GM23338 (cell line): ENCODE measurements at regions not wholly inside any gene's neighbourhood (a gene's known extent, or its start where the extent isn't known, plus 50 kb on each side); places are given as distances from the start of the nearest gene placed in this dataset.

Source experiments
- ATAC-seq: fragments of 200-7000 bp; cut with Tn5 transposase; 3 replicates; pipeline ENCODE4 v1.9.1; 2020
- DNase-seq: peaks from one replicate; pipeline ENCODE4 v3.0.0-alpha.2; 2015; ENCODE audit warnings: low spot score
- H2AFZ ChIP-seq: fragments of 200-600 bp; sonication (generic); 2 replicates; pipeline ENCODE4 v1.8.0; 2016; ENCODE audit warnings: antibody characterized with exemption, mild to moderate bottlenecking, moderate library complexity
- H3F3A ChIP-seq: fragments of 200-600 bp; sonication (generic); replicated peaks from 2 replicates; pipeline ENCODE4 v1.8.0; 2017; ENCODE audit warnings: antibody characterized with exemption, mixed run types, low read depth
- H3K27ac ChIP-seq: fragments of 200-600 bp; sonication (generic); 2 replicates; pipeline ENCODE4 v1.6.1; 2016; ENCODE audit warnings: low read depth
- H3K27me3 ChIP-seq: fragments of 200-600 bp; sonication (generic); 2 replicates; pipeline ENCODE4 v1.8.0; 2016; ENCODE audit warnings: mild to moderate bottlenecking, mixed run types, moderate library complexity; ENCODE audit not compliant: insufficient read depth
- H3K36me3 ChIP-seq: fragments of 200-600 bp; sonication (generic); 2 replicates; pipeline ENCODE4 v1.8.0; 2016; ENCODE audit warnings: mild to moderate bottlenecking; ENCODE audit not compliant: insufficient read depth
- H3K4me1 ChIP-seq: fragments of 200-600 bp; sonication (generic); 2 replicates; pipeline ENCODE4 v1.8.0; 2016; ENCODE audit warnings: mild to moderate bottlenecking, moderate library complexity; ENCODE audit not compliant: insufficient read depth
- H3K4me2 ChIP-seq: fragments of 200-600 bp; sonication (generic); 2 replicates; pipeline ENCODE4 v1.7.1; 2017; ENCODE audit warnings: mixed run types
- H3K4me3 ChIP-seq: fragments of 200-600 bp; sonication (generic); 2 replicates; pipeline ENCODE4 v1.6.1; 2016; ENCODE audit warnings: mixed run types
- H3K79me2 ChIP-seq: fragments of 200-600 bp; sonication (generic); replicated peaks from 2 replicates; pipeline ENCODE4 v1.8.0; 2017; ENCODE audit warnings: mild to moderate bottlenecking; ENCODE audit not compliant: insufficient read depth
- H3K9me2 ChIP-seq: fragments of 200-600 bp; sonication (generic); 2 replicates; pipeline ENCODE4 v1.8.0; 2017; ENCODE audit not compliant: insufficient read depth
- H4K20me1 ChIP-seq: fragments of 200-600 bp; sonication (generic); replicated peaks from 2 replicates; pipeline ENCODE4 v1.8.0; 2017; ENCODE audit warnings: mild to moderate bottlenecking; ENCODE audit not compliant: insufficient read depth
- H3K27ac Mint-ChIP-seq: 2 replicates; pipeline ENCODE4 v1.8.0; 2020; ENCODE audit warnings: inconsistent platforms, mild to moderate bottlenecking, moderate library complexity, mixed read lengths
- H3K27me3 Mint-ChIP-seq: 3 replicates; pipeline ENCODE4 v1.8.0; 2022; ENCODE audit warnings: low read depth, mild to moderate bottlenecking, moderate library complexity, mixed read lengths, inconsistent platforms; ENCODE audit not compliant: insufficient read depth, poor library complexity
- H3K36me3 Mint-ChIP-seq: 3 replicates; pipeline ENCODE4 v1.8.0; 2021; ENCODE audit warnings: low read depth, mild to moderate bottlenecking, inconsistent platforms, moderate library complexity, mixed read lengths
- H3K4me1 Mint-ChIP-seq: 3 replicates; pipeline ENCODE4 v1.8.0; 2020; ENCODE audit warnings: mild to moderate bottlenecking, inconsistent platforms, mixed read lengths
- H3K4me3 Mint-ChIP-seq: 3 replicates; pipeline ENCODE4 v1.8.0; 2021; ENCODE audit warnings: moderate library complexity, mild to moderate bottlenecking, inconsistent platforms, mixed read lengths
- H3K9me3 Mint-ChIP-seq: 3 replicates; pipeline ENCODE4 v1.8.0; 2020; ENCODE audit warnings: moderate library complexity, mild to moderate bottlenecking, inconsistent platforms, mixed read lengths
- CREB1 ChIP-seq: fragments of 250-450 bp; sonication (Bioruptor Pico); IDR thresholded peaks from 2 replicates; pipeline ENCODE4 v1.5.0; 2020; ENCODE audit warnings: low read depth, mild to moderate bottlenecking, moderate library complexity
- JUNB ChIP-seq: IDR thresholded peaks from one replicate; pipeline ENCODE4 v1.6.1; 2016; ENCODE audit warnings: antibody characterized with exemption; ENCODE audit not compliant: unreplicated experiment
- NANOG ChIP-seq: IDR thresholded peaks from 2 replicates; pipeline ENCODE4 v1.6.1; 2016; ENCODE audit warnings: antibody characterized with exemption, borderline replicate concordance
- POLR2AphosphoS5 ChIP-seq: IDR thresholded peaks from 2 replicates; pipeline ENCODE4 v1.6.1; 2016; ENCODE audit warnings: antibody characterized with exemption, low read depth
- STAT1 ChIP-seq: IDR thresholded peaks from one replicate; pipeline ENCODE4 v1.6.1; 2016; ENCODE audit warnings: antibody characterized with exemption; ENCODE audit not compliant: unreplicated experiment
- ZNF114 ChIP-seq: fragments of 250-450 bp; sonication (Bioruptor Pico); IDR thresholded peaks from 2 replicates; pipeline ENCODE4 v1.5.0; 2020; ENCODE audit warnings: mild to moderate bottlenecking, moderate library complexity
- ZNF331 ChIP-seq: fragments of 250-450 bp; sonication (Bioruptor Pico); IDR thresholded peaks from 2 replicates; pipeline ENCODE4 v1.5.0; 2020; ENCODE audit warnings: low read depth, mild to moderate bottlenecking, moderate library complexity
- TF ChIP-seq, protein P1 (sequence below), 2 experiments: fragments of 200-600 bp in 1 of 2; sonication (generic) in 1 of 2; conservative IDR thresholded peaks; 2 replicates each; pipeline versions ENCODE4 v1.5.1 to v1.6.1; 2016 to 2017; ENCODE audit warnings: antibody characterized with exemption in 2 of 2, low read depth in 2 of 2, mild to moderate bottlenecking in 2 of 2, moderate library complexity in 1 of 2
- TF ChIP-seq, protein P2 (sequence below): IDR thresholded peaks from 2 replicates; pipeline ENCODE4 v1.6.1; 2016; ENCODE audit warnings: antibody characterized with exemption
- TF ChIP-seq, protein P3 (sequence below): fragments of 250-450 bp; sonication (Bioruptor Pico); IDR thresholded peaks from 2 replicates; pipeline ENCODE4 v1.5.0; 2020; ENCODE audit warnings: mild to moderate bottlenecking, moderate library complexity
- TF ChIP-seq, protein P4 (sequence below): IDR thresholded peaks from one replicate; pipeline ENCODE4 v1.6.1; 2018; ENCODE audit warnings: antibody characterized with exemption; ENCODE audit not compliant: unreplicated experiment

DNA sequence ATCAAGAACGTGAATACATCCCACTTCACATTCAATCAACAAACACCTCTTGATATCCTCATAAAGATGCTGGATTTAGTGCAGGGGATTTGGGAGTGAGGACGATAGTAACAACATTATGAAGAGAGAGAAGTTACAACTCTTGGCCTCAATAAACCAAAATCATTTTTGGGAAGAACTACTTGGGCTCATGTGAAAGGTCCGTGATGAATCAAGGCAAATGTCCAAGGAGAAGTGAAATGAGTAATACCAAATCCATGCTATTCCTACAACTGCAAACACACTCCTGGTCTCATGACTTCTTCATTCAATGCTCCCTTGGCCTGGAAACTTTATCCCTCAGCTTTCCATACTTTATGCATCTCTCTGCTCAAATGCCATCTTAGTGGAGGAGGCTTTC, 162.0 kb upstream of the LMNTD1 start:
- ATAC-seq (no peak), DNase-seq (no peak)
- Histone ChIP-seq H3K4me3 (no peak overlapping the region), H3K4me1 (no peaks in the 10 kb centered on the region), H4K20me1 (no peaks in the 10 kb centered on the region), H3F3A (no peaks in the 10 kb centered on the region), H3K27ac (no peak overlapping the region), H3K4me2 (no peak overlapping the region), H3K9me2 (peaks cover 7% of the 10 kb centered on the region), H2AFZ (no peak overlapping the region), H3K79me2 (no peaks in the 10 kb centered on the region), H3K27me3 (no peaks in the 10 kb centered on the region), H3K36me3 (peaks cover 13% of the 10 kb centered on the region; the same call in 1 of the 2 replicates)
- H3K27ac Mint-ChIP-seq: no peak overlapping the region
- no peak overlapping the region for H3K4me3 Mint-ChIP-seq
- no peaks in the 10 kb centered on the region for H3K4me1 Mint-ChIP-seq
- peaks cover 13% of the 10 kb centered on the region; the same call in 2 of the 3 replicates for H3K36me3 Mint-ChIP-seq
- peaks cover 2% of the 10 kb centered on the region for H3K27me3 Mint-ChIP-seq
- H3K9me3 Mint-ChIP-seq: peaks cover 13% of the 10 kb centered on the region
- TF ChIP-seq, protein P1, sequence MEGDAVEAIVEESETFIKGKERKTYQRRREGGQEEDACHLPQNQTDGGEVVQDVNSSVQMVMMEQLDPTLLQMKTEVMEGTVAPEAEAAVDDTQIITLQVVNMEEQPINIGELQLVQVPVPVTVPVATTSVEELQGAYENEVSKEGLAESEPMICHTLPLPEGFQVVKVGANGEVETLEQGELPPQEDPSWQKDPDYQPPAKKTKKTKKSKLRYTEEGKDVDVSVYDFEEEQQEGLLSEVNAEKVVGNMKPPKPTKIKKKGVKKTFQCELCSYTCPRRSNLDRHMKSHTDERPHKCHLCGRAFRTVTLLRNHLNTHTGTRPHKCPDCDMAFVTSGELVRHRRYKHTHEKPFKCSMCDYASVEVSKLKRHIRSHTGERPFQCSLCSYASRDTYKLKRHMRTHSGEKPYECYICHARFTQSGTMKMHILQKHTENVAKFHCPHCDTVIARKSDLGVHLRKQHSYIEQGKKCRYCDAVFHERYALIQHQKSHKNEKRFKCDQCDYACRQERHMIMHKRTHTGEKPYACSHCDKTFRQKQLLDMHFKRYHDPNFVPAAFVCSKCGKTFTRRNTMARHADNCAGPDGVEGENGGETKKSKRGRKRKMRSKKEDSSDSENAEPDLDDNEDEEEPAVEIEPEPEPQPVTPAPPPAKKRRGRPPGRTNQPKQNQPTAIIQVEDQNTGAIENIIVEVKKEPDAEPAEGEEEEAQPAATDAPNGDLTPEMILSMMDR (conservative IDR thresholded peaks at IDR 0.05; ENCODE audit: low read depth in 2 of 2): no peak
- no peak for TF ChIP-seq CREB1 (CRISPR knock-in tag)
- no peak for TF ChIP-seq POLR2AphosphoS5
- no peak for TF ChIP-seq JUNB
- no peak for TF ChIP-seq NANOG
- TF ChIP-seq, protein P2, sequence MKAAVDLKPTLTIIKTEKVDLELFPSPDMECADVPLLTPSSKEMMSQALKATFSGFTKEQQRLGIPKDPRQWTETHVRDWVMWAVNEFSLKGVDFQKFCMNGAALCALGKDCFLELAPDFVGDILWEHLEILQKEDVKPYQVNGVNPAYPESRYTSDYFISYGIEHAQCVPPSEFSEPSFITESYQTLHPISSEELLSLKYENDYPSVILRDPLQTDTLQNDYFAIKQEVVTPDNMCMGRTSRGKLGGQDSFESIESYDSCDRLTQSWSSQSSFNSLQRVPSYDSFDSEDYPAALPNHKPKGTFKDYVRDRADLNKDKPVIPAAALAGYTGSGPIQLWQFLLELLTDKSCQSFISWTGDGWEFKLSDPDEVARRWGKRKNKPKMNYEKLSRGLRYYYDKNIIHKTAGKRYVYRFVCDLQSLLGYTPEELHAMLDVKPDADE: no peak
- no peak for TF ChIP-seq ZNF114
- TF ChIP-seq, protein P3, sequence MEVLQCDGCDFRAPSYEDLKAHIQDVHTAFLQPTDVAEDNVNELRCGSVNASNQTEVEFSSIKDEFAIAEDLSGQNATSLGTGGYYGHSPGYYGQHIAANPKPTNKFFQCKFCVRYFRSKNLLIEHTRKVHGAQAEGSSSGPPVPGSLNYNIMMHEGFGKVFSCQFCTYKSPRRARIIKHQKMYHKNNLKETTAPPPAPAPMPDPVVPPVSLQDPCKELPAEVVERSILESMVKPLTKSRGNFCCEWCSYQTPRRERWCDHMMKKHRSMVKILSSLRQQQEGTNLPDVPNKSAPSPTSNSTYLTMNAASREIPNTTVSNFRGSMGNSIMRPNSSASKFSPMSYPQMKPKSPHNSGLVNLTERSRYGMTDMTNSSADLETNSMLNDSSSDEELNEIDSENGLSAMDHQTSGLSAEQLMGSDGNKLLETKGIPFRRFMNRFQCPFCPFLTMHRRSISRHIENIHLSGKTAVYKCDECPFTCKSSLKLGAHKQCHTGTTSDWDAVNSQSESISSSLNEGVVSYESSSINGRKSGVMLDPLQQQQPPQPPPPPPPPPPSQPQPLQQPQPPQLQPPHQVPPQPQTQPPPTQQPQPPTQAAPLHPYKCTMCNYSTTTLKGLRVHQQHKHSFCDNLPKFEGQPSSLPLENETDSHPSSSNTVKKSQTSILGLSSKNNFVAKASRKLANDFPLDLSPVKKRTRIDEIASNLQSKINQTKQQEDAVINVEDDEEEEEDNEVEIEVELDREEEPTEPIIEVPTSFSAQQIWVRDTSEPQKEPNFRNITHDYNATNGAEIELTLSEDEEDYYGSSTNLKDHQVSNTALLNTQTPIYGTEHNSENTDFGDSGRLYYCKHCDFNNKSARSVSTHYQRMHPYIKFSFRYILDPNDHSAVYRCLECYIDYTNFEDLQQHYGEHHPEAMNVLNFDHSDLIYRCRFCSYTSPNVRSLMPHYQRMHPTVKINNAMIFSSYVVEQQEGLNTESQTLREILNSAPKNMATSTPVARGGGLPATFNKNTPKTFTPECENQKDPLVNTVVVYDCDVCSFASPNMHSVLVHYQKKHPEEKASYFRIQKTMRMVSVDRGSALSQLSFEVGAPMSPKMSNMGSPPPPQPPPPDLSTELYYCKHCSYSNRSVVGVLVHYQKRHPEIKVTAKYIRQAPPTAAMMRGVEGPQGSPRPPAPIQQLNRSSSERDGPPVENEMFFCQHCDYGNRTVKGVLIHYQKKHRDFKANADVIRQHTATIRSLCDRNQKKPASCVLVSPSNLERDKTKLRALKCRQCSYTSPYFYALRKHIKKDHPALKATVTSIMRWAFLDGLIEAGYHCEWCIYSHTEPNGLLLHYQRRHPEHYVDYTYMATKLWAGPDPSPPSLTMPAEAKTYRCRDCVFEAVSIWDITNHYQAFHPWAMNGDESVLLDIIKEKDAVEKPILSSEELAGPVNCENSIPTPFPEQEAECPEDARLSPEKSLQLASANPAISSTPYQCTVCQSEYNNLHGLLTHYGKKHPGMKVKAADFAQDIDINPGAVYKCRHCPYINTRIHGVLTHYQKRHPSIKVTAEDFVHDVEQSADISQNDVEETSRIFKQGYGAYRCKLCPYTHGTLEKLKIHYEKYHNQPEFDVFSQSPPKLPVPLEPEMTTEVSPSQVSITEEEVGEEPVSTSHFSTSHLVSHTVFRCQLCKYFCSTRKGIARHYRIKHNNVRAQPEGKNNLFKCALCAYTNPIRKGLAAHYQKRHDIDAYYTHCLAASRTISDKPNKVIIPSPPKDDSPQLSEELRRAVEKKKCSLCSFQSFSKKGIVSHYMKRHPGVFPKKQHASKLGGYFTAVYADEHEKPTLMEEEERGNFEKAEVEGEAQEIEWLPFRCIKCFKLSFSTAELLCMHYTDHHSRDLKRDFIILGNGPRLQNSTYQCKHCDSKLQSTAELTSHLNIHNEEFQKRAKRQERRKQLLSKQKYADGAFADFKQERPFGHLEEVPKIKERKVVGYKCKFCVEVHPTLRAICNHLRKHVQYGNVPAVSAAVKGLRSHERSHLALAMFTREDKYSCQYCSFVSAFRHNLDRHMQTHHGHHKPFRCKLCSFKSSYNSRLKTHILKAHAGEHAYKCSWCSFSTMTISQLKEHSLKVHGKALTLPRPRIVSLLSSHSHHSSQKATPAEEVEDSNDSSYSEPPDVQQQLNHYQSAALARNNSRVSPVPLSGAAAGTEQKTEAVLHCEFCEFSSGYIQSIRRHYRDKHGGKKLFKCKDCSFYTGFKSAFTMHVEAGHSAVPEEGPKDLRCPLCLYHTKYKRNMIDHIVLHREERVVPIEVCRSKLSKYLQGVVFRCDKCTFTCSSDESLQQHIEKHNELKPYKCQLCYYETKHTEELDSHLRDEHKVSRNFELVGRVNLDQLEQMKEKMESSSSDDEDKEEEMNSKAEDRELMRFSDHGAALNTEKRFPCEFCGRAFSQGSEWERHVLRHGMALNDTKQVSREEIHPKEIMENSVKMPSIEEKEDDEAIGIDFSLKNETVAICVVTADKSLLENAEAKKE (CRISPR knock-in tag): no peak
- TF ChIP-seq ZNF331 (CRISPR knock-in tag): no peak
- no peak for TF ChIP-seq STAT1
- TF ChIP-seq, protein P4, sequence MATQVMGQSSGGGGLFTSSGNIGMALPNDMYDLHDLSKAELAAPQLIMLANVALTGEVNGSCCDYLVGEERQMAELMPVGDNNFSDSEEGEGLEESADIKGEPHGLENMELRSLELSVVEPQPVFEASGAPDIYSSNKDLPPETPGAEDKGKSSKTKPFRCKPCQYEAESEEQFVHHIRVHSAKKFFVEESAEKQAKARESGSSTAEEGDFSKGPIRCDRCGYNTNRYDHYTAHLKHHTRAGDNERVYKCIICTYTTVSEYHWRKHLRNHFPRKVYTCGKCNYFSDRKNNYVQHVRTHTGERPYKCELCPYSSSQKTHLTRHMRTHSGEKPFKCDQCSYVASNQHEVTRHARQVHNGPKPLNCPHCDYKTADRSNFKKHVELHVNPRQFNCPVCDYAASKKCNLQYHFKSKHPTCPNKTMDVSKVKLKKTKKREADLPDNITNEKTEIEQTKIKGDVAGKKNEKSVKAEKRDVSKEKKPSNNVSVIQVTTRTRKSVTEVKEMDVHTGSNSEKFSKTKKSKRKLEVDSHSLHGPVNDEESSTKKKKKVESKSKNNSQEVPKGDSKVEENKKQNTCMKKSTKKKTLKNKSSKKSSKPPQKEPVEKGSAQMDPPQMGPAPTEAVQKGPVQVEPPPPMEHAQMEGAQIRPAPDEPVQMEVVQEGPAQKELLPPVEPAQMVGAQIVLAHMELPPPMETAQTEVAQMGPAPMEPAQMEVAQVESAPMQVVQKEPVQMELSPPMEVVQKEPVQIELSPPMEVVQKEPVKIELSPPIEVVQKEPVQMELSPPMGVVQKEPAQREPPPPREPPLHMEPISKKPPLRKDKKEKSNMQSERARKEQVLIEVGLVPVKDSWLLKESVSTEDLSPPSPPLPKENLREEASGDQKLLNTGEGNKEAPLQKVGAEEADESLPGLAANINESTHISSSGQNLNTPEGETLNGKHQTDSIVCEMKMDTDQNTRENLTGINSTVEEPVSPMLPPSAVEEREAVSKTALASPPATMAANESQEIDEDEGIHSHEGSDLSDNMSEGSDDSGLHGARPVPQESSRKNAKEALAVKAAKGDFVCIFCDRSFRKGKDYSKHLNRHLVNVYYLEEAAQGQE: no peak
